Keratinocyte (primary cell): ENCODE measurements at regions not wholly inside any gene's neighbourhood (a gene's known extent, or its start where the extent isn't known, plus 50 kb on each side); places are given as distances from the start of the nearest gene placed in this dataset.

ENCODE experiments used
- CTCF ChIP-seq, 3 experiments: IDR thresholded peaks in 1 of 3; conservative IDR thresholded peaks in 1 of 3; optimal IDR thresholded peaks in 1 of 3; 2 replicates in 2 of 3; 3 replicates in 1 of 3; pipeline versions ENCODE3 to v1.5.1; 2011; ENCODE audit warnings: low read length in 3 of 3, mild to moderate bottlenecking in 3 of 3, moderate library complexity in 2 of 3, control low read depth in 1 of 3, inconsistent platforms in 1 of 3; ENCODE audit not compliant: insufficient read depth in 2 of 3; ENCODE audit errors: extremely low read depth in 1 of 3
- EZH2 ChIP-seq: IDR thresholded peaks from one replicate; pipeline ENCODE4 v1.6.1; 2012; ENCODE audit warnings: inconsistent platforms, mild to moderate bottlenecking, low read length, moderate library complexity

- TF ChIP-seq CTCF (optimal IDR thresholded peaks at IDR 0.05 in 1 of 3, IDR thresholded peaks at IDR 0.05 in 1 of 3, conservative IDR thresholded peaks at IDR 0.05 in 1 of 3; ENCODE audit: extremely low read depth in 1 of 3, insufficient read depth in 2 of 3, low read length in 3 of 3) (no peak), EZH2 (no peak)
Measured at GRCh38 chr11:119486016-119486415, 63.0 kb upstream of the THY1 start.
